Activated CD8-positive, alpha-beta T cell treated with anti-CD3 and anti-CD28 coated beads for 36 hours (primary cell): ENCODE measurements at regions not wholly inside any gene's neighbourhood (a gene's known extent, or its start where the extent isn't known, plus 50 kb on each side); places are given as distances from the start of the nearest gene placed in this dataset.

ENCODE experiments used
- ATAC-seq: fragments of 200-7000 bp; cut with Tn5 transposase; one replicate; pipeline ENCODE4 v1.10.0; 2021; ENCODE audit warnings: mild to moderate bottlenecking, moderate library complexity
- CTCF ChIA-PET: fragments of 350-600 bp; sonication (Branson Sonifier 250); formaldehyde crosslinking; loops from one replicate; lab custom pipeline; 2021; ENCODE audit warnings: antibody characterized with exemption; lab: Charles Lee
- POLR2A ChIA-PET: fragments of 350-600 bp; sonication (Branson Sonifier 250); formaldehyde crosslinking; loops from one replicate; lab custom pipeline; 2021; ENCODE audit warnings: antibody characterized with exemption; lab: Charles Lee
- DNase-seq: peaks from one replicate; pipeline ENCODE4 v3.0.0-alpha.2; 2020
- H3K27ac Mint-ChIP-seq: one replicate; pipeline ENCODE4 v1.8.0; 2021; ENCODE audit warnings: mild to moderate bottlenecking, mixed read lengths
- H3K27me3 Mint-ChIP-seq: one replicate; pipeline ENCODE4 v1.8.0; 2021; ENCODE audit warnings: mixed read lengths
- H3K36me3 Mint-ChIP-seq: one replicate; pipeline ENCODE4 v1.8.0; 2021; ENCODE audit warnings: low read depth, mixed read lengths
- H3K4me1 Mint-ChIP-seq: one replicate; pipeline ENCODE4 v1.8.0; 2021; ENCODE audit warnings: low read depth, mixed read lengths
- H3K4me3 Mint-ChIP-seq: one replicate; pipeline ENCODE4 v1.8.0; 2021; ENCODE audit warnings: mild to moderate bottlenecking, moderate library complexity, mixed read lengths
- H3K9me3 Mint-ChIP-seq: one replicate; pipeline ENCODE4 v1.8.0; 2021; ENCODE audit warnings: mixed read lengths
- CTCF ChIP-seq: fragments of 200-600 bp; IDR thresholded peaks from one replicate; pipeline ENCODE4 v1.8.0; 2022; ENCODE audit warnings: antibody characterized with exemption, mild to moderate bottlenecking
- intact Hi-C: fragments of 100-400 bp; cut with micrococcal nuclease; formaldehyde crosslinking; loops from one replicate; pipeline ENCODE4 v1.10.0; 2022

GRCh38 chr3:174700736-174701135 lies 158.4 kb upstream of the NAALADL2 start:
- Mint-ChIP-seq H3K4me3 (no peak overlapping the region), H3K4me1 (no peaks in the 10 kb centered on the region), H3K27ac (no peak overlapping the region), H3K9me3 (no peaks in the 10 kb centered on the region), H3K27me3 (no peaks in the 10 kb centered on the region), H3K36me3 (no peaks in the 10 kb centered on the region)
- no peak for DNase-seq
- no peak for TF ChIP-seq CTCF
- ChIA-PET CTCF (no interaction called here), POLR2A (no interaction called here)
- intact Hi-C loops = no loop called here
- ATAC-seq = no peak

- Mint-ChIP-seq H3K27me3 (no peaks in the 10 kb centered on the region), H3K4me3 (no peak overlapping the region), H3K27ac (no peak overlapping the region), H3K36me3 (no peaks in the 10 kb centered on the region), H3K4me1 (no peaks in the 10 kb centered on the region), H3K9me3 (no peaks in the 10 kb centered on the region)
- ChIA-PET POLR2A (no interaction called here), CTCF (no interaction called here)
- intact Hi-C loops = no loop called here
- no peak for DNase-seq
- no peak for ATAC-seq
- TF ChIP-seq CTCF = no peak
Observed at GRCh38 chr3:174710612-174711011, 148.5 kb upstream of the NAALADL2 start.

- Mint-ChIP-seq H3K9me3 (no peaks in the 10 kb centered on the region), H3K27ac (no peak overlapping the region), H3K27me3 (no peaks in the 10 kb centered on the region), H3K4me3 (no peak overlapping the region), H3K36me3 (no peaks in the 10 kb centered on the region), H3K4me1 (no peaks in the 10 kb centered on the region)
- CTCF ChIA-PET = no interaction called here
- POLR2A ChIA-PET = no interaction called here
- ATAC-seq = no peak
- intact Hi-C loops = no loop called here
- DNase-seq = no peak
- TF ChIP-seq CTCF = no peak
Observed at GRCh38 chr3:174715386-174715785, 143.7 kb upstream of the NAALADL2 start.

- H3K27ac Mint-ChIP-seq = no peak overlapping the region
- H3K4me1 Mint-ChIP-seq = no peaks in the 10 kb centered on the region
- no peak for DNase-seq
- H3K36me3 Mint-ChIP-seq = no peaks in the 10 kb centered on the region
- no peak for TF ChIP-seq CTCF
- no peak overlapping the region for H3K4me3 Mint-ChIP-seq
- POLR2A ChIA-PET = no interaction called here
- intact Hi-C loops = no loop called here
- CTCF ChIA-PET = no interaction called here
- no peaks in the 10 kb centered on the region for H3K27me3 Mint-ChIP-seq
- no peak for ATAC-seq
- no peaks in the 10 kb centered on the region for H3K9me3 Mint-ChIP-seq
Observed at GRCh38 chr3:174716956-174717505, 142.1 kb upstream of the NAALADL2 start.

GRCh38 chr3:174720717-174721116 lies 138.4 kb upstream of the NAALADL2 start:
- no peak for DNase-seq
- POLR2A ChIA-PET = no interaction called here
- intact Hi-C loops = no loop called here
- Mint-ChIP-seq H3K36me3 (no peaks in the 10 kb centered on the region), H3K27me3 (no peaks in the 10 kb centered on the region), H3K4me1 (no peaks in the 10 kb centered on the region), H3K4me3 (no peak overlapping the region), H3K27ac (no peak overlapping the region), H3K9me3 (no peaks in the 10 kb centered on the region)
- CTCF ChIA-PET = no interaction called here
- no peak for ATAC-seq
- TF ChIP-seq CTCF = no peak
